HG02970 (cell line): ENCODE measurements at regions not wholly inside any gene's neighbourhood (a gene's known extent, or its start where the extent isn't known, plus 50 kb on each side); places are given as distances from the start of the nearest gene placed in this dataset.

Experiments
- ATAC-seq: cut with Tn5 transposase; IDR thresholded peaks from one replicate; pipeline ENCODE4 v1.9.1; 2021; ENCODE audit warnings: mild to moderate bottlenecking, moderate library complexity, moderate number of reproducible peaks; ENCODE audit not compliant: unreplicated experiment, low FRiP score

DNA sequence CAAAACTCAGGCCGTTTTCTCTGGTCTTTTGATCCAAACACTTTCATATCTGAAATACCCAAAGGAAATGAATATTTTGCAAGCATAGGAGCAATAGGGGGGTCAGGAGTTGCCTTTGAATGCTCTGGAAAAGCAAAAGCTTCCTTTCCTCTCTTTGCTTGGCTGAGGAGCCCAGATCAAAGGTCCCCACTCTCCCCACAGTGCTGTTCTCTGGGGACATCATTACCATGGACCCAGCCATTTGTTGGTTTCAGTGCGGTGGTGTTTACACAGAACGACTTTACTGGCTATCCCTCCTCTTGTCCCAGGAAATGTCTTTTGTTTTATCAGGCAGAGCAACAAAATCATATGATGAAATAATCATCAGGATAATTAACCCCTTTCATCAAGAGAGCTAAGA lies 1089.1 kb downstream of the TBC1D22A start:
- ATAC-seq: no peak

DNA sequence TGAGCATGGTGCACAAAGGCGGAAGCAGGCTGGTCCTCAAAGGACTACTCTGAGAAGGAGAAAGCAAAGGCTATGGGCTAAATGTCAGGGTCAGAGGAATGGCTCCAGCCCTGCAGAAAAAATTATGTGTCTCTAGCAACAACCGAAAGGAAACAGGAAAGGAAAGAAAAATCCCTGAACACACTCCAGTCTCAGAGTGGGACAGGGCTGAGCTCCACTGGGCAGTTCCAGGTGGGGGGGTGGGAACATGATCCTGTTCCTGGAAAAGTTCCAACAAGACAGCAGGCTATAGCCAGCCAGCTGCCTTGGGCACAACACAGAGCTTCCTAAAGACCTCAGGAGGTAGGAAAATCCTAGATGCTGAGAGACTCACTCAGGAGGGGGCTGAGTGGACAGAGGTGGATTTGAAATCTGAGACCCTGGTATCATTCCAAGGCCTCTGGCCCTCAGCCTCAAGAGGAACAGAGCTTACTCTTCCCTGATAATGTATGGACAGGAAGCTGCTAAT lies 1088.2 kb downstream of the TBC1D22A start:
- no peak for ATAC-seq

DNA sequence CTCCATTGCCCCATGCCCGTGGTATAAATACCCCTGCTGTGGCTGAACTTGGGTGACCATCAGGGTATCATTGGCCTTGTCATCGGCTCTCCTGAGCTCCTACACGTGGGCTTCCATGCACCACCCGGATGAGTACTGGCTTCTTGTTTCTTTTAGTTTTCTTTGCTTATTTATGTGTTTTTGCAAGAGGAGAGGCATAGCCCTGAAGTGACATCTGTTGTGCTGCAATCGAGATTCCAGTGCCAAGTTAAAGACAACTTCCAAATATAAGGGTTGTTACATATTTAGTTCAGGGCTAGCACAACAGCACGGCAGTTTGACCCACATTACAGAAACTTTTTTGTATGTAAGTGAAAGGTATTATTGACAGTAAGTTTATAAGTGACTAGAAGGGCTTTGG lies 1087.1 kb downstream of the TBC1D22A start:
- ATAC-seq: no peak

DNA sequence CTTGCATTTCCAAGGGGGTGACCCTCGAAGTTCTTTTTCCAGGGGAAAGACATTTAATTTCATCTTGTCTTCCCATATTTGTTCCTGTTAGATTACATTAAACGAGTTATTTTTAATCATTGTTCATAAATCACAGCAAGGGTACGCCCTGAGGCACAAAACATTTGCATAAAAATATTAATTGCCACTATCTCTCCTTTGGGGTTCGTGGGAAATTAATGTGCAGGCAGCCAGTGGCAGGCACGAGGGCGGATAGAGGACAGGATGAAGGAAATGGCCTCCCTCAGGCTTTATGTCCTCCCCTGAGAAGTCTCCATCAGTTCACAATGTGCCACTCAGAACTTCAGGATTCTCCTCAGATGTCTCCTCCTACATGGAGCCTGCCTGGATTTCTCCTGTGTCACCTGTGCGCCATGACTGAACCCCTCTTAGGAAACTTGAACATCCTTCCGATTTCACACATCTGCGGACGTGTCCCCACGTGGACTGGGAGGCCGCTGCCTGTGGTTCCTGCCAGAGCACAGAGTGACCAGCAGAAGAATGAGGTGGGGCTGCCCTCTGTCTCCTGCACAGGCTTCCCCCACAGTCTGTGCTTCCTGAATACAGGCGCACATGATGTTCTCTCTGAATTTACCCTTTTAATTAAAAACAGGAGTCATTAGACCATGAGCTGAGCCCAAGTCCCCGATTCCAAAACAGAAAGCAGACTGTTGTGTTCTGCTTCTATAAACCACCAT lies 1085.9 kb downstream of the TBC1D22A start:
- ATAC-seq: no peak

DNA sequence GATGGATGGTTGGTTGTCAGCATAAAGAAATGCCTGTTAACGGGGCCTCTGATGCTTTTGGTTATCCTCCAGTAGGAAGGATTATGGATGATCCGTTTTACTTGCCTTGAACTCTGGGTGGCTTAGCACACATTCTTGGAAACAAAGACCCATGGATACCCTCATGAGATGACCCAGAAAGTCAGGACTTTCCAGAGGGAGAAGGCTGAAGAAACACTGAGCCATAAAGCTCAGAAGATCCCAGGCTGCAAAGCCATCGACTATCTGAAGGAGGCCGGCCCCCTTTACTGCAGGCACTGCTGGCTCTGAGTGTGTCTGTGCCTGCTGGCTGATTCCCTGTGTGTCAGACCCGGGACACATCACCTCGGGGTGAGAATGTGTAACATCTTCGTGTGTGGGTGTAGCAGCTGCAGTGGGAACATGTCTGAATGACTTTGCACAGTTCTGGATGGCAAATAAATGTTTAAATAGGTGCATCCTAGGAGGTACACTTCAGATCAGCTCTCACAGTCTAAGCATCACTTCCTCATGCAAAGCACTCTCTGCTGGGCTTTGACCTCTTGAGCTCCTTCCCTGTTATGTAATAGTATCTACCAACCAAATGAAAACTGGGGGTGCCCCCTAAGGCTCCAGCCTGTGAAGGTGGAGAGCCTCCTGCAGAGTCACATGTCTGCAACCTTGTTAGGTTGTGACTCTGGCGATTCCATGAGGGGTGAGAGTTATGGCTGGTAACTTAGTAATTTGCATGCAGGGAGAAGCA lies 1084.9 kb downstream of the TBC1D22A start:
- ATAC-seq: no peak

DNA sequence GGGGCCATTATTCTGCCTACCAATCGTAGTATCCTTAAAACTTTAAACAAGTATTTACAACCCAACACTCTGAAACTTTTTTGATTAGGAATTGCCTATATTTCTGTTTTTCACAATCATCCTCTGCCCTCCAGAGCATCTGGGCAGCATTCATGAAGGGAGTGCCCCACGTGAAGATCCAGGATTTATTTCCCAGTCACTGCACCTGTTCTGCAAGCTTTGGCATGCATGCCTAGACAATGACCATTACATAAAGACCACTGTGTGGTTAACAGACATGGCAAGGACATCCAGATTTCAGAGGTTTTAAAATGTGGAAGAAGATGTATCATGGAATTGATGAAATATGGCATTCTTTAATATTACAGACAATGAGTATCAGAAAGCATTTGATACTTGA lies 1083.8 kb downstream of the TBC1D22A start:
- ATAC-seq: no peak

DNA sequence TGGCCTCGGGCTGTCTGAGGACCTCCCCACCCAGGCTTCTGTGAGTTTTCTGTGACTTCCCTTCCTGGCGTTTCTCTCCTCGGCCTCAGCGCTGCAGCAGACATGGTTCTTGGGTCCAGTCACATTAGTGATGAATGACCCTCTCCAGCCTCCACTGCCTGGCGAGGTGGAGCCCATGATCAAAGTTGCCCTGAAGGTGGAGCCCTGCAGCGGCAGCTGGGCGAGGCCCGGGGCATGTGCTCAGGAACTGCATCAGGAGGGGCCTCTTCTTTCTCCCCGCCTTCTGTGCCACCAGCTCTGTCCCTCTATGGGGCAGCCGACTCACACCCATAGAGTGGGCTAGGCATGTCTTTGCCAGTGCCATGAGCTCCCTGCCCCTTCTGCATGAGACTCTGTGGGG lies 1079.7 kb downstream of the TBC1D22A start:
- ATAC-seq: no peak

DNA sequence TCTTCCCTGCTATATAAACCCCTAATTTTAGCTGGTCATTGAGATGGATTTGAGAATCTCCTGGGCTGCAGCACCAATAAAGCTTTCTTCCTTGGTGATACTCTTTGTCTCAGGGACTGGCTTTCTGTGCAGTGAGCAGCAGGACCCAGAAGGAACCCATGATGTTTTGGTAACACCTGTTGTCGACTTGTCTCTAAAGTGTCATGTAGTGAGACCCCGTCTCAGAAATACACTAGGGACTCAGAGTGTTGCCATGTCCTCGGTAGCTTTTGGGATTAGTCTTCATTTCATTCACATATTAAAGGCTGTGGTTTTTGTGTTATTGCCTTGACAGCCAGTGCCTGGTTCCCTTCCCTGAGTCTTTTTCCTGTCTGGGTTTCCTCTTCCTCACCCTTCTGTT lies 1078.7 kb downstream of the TBC1D22A start:
- no peak for ATAC-seq

DNA sequence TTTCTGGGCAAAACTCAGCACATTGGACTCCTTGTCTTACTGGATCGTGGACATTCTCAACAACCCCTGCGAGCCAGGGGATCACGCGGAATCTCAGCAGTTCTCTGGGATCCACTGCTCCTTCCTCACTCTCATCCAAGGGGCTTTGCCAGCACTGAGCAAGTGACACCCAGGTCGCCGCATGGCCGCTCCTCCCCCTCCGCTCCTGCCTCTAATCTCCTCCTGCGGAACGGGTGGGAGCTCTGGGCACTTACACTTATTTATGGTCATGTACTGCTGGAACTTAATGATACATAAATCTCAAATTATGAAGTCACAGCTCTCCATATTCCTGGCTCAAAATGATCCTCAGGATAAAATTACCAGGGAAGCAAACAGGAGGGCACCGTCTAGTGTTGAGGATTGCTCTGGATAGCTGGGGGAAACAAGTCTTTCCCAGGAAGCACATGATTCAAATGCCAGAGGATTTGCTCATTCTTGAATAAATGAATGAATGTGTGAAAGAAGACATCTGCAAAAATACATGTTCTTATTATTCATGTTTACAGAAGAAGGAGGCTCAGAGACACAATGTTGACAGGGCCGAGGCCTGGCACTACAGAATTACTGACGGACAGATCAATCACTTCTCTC lies 1077.3 kb downstream of the TBC1D22A start:
- ATAC-seq: no peak

DNA sequence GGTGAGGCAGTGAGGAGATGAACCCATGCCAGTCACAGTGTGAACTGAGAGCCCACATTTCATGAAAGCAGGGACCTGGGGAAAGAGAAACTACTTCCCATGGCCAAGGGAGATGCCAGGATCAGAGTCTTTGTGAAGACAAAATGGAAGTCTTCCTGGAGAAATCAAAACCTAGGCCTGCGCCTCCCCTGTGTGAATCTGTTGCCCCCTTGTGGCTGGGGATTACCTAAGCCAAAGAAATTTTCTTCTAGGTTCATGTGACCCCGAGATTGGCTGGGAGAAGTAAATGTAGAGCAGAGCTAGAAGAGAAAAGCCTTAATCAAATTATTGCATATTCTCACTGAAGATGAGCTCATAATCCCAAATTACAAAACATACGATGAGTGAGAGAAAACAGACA lies 1075.3 kb downstream of the TBC1D22A start:
- ATAC-seq: no peak

DNA sequence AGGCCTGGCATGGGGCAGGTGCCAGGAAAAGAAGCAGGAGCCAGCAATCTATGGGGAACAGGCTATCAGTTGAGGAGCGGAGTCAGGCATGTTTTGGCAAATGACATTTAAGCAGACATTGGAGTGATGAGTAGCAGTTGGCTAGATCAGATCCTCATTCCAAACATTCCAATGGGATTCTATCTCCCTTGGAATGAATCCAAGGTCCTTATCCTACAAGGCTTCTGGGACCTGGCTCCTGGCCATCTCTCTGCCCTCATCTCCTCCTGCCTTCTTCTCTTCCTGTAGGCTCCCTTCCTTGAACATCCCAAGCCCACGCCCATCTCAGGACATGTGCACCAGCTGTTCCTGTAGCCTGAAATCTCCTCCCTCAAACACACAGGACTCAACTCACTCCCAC lies 1074.5 kb downstream of the TBC1D22A start:
- no peak for ATAC-seq

DNA sequence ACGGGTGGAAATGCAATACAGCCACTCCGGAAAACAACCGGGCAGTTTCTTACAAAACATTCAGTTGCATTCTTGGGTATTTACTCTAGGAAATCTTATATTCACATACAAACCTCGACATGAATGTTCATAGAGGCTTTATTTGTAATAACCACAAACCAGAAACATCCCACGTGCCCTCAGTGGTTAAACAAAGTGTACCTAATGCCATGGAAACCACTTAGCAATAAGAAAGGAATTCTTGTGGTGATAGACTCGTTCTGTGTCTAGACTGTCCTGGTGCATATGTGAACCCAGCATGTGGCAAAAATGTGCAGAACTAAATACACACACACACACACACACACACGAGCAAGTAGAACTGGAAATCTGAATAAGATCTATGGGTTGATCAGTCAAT lies 1073.3 kb downstream of the TBC1D22A start:
- ATAC-seq: no peak

DNA sequence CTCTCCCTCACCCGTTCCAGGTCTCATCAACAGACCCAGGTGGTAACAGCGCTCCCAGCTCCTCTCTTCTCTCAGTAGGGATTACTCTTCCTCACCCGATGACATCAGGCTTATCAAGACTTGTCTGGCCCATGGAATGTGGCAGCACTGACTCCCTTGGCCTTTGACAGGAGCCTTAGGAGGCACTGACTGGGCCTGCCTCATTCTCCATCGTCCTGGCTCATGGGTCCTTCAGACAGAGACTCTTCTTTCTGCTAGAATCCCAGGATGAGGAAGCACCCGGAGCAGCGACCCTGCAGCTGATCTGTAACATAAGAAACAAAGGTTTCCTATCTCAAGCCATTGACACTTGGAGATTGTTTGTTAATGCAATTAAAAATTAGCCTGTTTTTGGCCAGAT lies 1063.6 kb downstream of the TBC1D22A start:
- ATAC-seq: no peak

DNA sequence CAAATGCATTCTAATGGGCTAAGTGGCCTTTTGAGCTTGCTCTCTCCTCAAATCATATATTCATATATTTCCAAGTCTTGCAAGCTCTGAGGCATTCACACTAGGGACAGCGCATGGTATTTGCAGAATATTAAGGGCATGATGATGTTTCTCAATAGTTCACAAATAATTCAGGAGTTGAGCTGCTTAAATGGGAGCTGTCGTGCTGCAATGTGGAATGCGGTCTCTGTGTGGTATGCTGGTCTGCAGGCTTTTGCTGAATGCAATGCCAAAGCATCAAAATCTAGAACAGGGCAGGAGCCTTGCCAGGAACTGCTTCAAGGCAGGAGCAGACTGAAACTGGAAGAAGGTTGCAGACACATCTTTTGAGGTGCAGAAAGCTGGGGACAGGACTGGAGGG lies 1060.0 kb downstream of the TBC1D22A start:
- ATAC-seq: no peak

DNA sequence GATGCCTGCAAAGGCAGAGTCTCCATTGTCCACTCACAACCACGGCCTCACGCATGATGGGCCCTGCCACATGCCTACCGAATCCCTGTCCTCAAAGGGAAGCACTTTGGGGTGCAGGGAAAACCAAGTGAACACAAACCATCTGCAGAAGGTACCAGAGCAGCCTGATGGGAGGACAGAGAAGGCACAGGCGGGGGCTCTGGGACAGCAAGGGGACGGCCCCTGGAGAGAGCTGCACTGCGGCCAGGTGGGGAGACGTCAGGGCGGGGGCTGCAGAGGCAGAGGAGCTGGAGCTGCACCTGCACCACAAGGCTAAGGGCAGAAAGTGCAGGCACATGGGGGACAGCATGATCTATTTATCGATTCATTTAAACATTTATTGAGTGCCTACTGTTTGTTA lies 1056.0 kb downstream of the TBC1D22A start:
- no peak for ATAC-seq

DNA sequence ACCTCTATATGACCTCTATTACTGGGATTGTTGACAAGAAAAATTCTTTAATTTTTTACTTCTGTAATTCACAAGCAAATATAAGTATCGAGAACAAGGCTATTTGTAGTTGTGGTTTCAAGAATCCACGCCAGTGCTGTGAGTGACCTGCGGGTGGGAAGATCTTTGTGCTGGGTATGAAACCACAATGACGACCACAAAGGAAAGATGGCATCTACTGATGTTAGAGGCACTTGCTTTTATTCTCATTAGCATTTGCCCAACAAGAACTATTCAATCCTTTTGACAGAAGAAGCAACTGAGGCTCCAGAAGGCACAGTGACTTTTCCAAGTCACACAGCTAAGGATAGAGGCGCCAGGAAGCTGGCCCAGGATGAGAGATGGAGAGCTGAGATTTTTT lies 1054.9 kb downstream of the TBC1D22A start:
- no peak for ATAC-seq

DNA sequence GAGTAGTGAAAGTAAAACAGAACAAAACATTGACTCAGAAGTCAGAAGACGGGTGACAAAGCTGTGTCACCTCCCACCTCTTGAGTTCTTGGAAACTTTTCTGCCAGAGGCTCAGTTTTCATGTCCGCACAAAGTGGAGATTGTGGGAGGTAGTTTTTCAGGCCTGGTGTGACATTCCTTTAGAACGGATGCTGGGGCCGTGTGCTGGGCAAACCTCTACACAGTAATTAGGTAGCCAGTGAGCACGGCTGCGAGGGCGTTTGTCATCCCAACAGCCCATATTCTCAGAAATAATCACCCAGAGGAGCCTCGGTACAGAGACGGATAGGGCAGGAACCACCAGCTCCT lies 1054.4 kb downstream of the TBC1D22A start:
- no peak for ATAC-seq

DNA sequence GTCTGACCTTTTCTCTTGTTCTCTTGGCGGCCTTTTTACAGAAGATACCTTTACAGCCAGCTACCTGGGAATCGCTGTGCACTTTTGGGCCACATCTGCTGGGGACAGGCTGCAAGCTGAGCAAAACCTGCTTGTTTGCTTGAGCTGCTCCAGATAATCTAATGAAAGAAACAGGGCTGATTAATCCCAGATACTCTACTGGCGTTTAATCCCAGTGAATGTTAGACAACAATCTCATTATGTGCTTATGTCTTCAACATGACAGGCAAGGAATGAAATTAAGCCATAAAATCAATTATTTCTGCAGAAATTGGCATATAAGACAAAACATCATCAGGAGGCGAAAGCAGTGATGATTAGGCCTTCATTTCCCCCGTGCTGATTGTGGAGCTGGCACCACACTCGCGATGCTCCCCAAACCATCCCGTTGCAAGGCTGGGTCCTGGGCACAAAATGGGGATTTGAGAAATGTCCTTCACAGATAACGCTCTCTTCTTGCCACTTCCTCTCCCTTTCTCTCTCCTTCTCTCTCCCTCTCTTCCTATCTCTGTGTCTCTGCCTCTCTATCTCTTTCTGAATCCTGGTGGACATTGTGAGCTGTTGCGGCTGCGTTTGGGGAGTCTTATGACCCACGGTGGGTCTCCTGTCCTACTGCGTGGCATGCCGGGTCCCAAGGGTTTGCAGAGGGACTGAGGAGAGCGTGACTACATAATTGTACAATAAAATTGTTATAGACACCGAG lies 1053.8 kb downstream of the TBC1D22A start:
- no peak for ATAC-seq

DNA sequence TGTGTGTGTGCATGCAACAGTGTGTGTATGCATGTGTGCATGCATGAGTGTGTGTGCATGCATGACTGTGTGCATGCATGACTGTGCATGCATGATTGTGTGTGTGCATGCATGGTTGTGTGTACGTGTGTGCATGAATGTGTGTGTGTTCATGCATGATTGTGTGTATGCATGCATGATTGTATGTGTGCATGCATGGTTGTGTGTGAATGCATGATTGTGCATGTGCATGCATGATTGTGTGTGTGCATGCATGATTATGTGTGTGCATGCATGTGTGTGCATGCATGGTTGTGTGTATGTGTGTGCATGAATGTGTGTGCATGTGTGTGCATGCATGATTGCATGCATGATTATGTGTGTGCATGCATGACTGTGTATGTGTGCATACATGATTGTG lies 1052.0 kb downstream of the TBC1D22A start:
- ATAC-seq: no peak

DNA sequence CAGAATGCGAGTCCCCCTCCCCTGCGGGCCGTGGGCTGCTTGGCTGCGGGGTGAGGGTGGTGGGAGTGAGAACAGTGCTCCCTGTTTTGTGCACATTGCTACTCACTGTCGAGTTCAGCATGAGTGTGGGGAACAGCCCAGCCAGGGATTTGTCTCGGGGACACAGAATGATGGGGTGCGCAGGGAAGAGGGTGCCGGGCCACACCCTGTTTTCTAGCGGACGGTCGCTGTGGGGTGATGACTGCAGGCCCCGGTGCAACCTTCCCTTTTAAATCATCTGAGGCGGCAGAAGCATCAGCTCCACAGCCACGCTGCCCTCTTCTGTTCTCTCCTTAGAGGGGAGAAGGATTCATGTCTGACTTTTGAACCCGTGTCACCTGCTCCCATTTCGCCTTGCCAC lies 1051.2 kb downstream of the TBC1D22A start:
- no peak for ATAC-seq

DNA sequence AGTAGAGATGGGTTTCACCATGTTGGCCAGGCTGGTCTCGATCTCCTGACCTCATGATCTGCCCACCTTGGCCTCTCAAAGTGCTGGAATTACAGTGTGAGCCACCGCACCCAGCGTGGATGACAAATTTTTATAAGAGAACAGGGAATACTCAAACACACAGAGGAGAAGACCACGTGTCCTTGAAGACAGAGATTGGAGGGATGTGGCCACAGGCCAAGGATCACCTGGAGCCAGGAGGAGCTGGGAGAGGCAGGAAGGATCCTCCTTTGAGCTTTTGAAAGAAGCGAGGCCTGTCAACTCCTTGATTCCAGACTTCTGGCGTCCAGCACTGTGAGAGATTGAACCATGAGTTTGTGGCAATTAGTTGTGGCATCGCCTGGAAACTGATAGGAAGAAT lies 1049.5 kb downstream of the TBC1D22A start:
- ATAC-seq: no peak
